ENCODE measurements at regions not wholly inside any gene's neighbourhood (a gene's known extent, or its start where the extent isn't known, plus 50 kb on each side); places are given as distances from the start of the nearest gene placed in this dataset.
A peak's percentile ranks its signal among the peaks of the same experiment; 100 is the strongest.

- no peak overlapping the region for H3K4me3 Mint-ChIP-seq (ENCODE audit: low read depth)
- no peak for TF ChIP-seq CTCF (IDR thresholded peaks at IDR 0.05; ENCODE audit: unreplicated experiment)
- H3K27me3 Mint-ChIP-seq, result no peaks in the 10 kb centered on the region
- H3K36me3 Mint-ChIP-seq (ENCODE audit: insufficient read depth), result no peaks in the 10 kb centered on the region
- no peak for DNase-seq (ENCODE audit: low spot score, unreplicated experiment)
- H3K4me1 Mint-ChIP-seq (ENCODE audit: low read depth), result no peaks in the 10 kb centered on the region
- H3K9me3 Mint-ChIP-seq (ENCODE audit: low read depth), result peaks cover 3% of the 10 kb centered on the region
- H3K27ac Mint-ChIP-seq, result no peak overlapping the region
Measured at GRCh38 chr5:167792514-167792913, 498.9 kb upstream of the WWC1 start.

- Mint-ChIP-seq H3K27me3 (no peaks in the 10 kb centered on the region), H3K36me3 (ENCODE audit: insufficient read depth) (no peaks in the 10 kb centered on the region), H3K9me3 (ENCODE audit: low read depth) (peaks cover 1% of the 10 kb centered on the region), H3K4me3 (ENCODE audit: low read depth) (no peak overlapping the region), H3K27ac (peak overlapping the region; percentile 19), H3K4me1 (ENCODE audit: low read depth) (no peaks in the 10 kb centered on the region)
- no peak for DNase-seq (ENCODE audit: low spot score, unreplicated experiment)
- TF ChIP-seq CTCF (IDR thresholded peaks at IDR 0.05; ENCODE audit: unreplicated experiment), result no peak
Measured at GRCh38 chr5:167793700-167794099, 497.7 kb upstream of the WWC1 start.

DNA sequence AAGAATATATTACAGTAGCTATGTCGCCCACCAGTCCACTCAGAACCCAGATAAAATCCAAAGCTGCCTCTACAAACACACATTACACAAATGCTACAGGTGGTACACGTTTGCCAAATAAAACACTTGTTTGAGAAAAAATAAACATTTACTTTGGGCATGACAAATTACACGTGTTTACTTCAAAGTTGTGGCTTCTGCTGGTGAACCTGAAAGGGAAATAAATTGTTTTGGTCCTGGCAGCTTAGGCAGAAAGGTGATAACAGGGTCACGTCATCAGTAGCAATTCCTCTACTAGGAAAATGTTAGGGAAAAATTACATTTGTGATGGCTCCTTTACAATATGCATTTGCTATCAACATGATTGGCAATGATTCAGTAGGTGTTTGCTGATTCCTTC is 497.3 kb upstream of the WWC1 start:
- Mint-ChIP-seq H3K36me3 (ENCODE audit: insufficient read depth) (no peaks in the 10 kb centered on the region), H3K27ac (peak overlapping the region; percentile 19), H3K4me3 (ENCODE audit: low read depth) (no peak overlapping the region), H3K4me1 (ENCODE audit: low read depth) (no peaks in the 10 kb centered on the region), H3K27me3 (no peaks in the 10 kb centered on the region), H3K9me3 (ENCODE audit: low read depth) (no peaks in the 10 kb centered on the region)
- TF ChIP-seq CTCF (IDR thresholded peaks at IDR 0.05; ENCODE audit: unreplicated experiment), result no peak
- no peak for DNase-seq (ENCODE audit: low spot score, unreplicated experiment)

- no peaks in the 10 kb centered on the region for H3K9me3 Mint-ChIP-seq (ENCODE audit: low read depth)
- H3K4me3 Mint-ChIP-seq (ENCODE audit: low read depth), result no peak overlapping the region
- no peaks in the 10 kb centered on the region for H3K36me3 Mint-ChIP-seq (ENCODE audit: insufficient read depth)
- no peak for DNase-seq (ENCODE audit: low spot score, unreplicated experiment)
- no peaks in the 10 kb centered on the region for H3K4me1 Mint-ChIP-seq (ENCODE audit: low read depth)
- no peaks in the 10 kb centered on the region for H3K27me3 Mint-ChIP-seq
- H3K27ac Mint-ChIP-seq, result no peak overlapping the region
- TF ChIP-seq CTCF (IDR thresholded peaks at IDR 0.05; ENCODE audit: unreplicated experiment), result no peak
Measured at GRCh38 chr5:167796672-167797071, 494.8 kb upstream of the WWC1 start.

DNA sequence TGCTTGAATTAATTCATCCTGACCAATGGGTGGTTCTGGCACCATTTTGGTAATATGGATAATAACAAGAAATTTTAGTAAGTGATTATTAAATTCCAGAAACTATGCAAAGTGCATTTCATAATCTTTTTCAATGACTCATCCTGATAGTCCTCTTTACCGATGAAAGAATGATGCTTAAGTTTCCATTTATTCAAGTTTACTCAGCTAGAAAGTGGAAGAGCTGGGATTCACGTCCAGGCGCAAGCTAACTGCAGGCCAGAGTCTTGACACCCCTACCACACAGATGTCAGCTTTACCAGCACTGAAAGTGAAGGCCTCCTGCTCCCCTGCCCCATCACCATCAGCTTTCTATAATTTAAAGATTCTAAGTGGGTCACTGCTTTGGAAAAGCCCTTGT is 493.5 kb upstream of the WWC1 start:
- Mint-ChIP-seq H3K4me3 (ENCODE audit: low read depth) (no peak overlapping the region), H3K27me3 (no peaks in the 10 kb centered on the region), H3K4me1 (ENCODE audit: low read depth) (peaks cover 2% of the 10 kb centered on the region), H3K27ac (no peak overlapping the region), H3K36me3 (ENCODE audit: insufficient read depth) (no peaks in the 10 kb centered on the region), H3K9me3 (ENCODE audit: low read depth) (no peaks in the 10 kb centered on the region)
- TF ChIP-seq CTCF (IDR thresholded peaks at IDR 0.05; ENCODE audit: unreplicated experiment), result no peak
- DNase-seq (ENCODE audit: low spot score, unreplicated experiment), result no peak
